Aorta (tissue), 5 donors: ENCODE measurements at regions not wholly inside any gene's neighbourhood (a gene's known extent, or its start where the extent isn't known, plus 50 kb on each side); places are given as distances from the start of the nearest gene placed in this dataset.
"Not testable (repeated sequence)": the region's sequence is repeated elsewhere in the genome, so short reads cannot be mapped to it uniquely, and the experiment has no call there.

Experiments
- ATAC-seq: fragments of 200-7000 bp; cut with Tn5 transposase; one replicate; pipeline ENCODE4 v1.9.1; 2022; ENCODE audit warnings: moderate library complexity; ENCODE audit not compliant: low FRiP score
- DNase-seq, 2 donors: peaks; one replicate each; pipeline ENCODE4 v3.0.0-alpha.2; 2020
- H3K27ac ChIP-seq, 2 donors: one replicate each; pipeline ENCODE4 v1.5.1; 2013; ENCODE audit warnings: low read length in 2 of 2, mild to moderate bottlenecking in 2 of 2, moderate library complexity in 2 of 2, control low read depth in 1 of 2, inconsistent platforms in 1 of 2, low read depth in 1 of 2
- H3K27me3 ChIP-seq, 2 donors: one replicate each; pipeline ENCODE4 v1.6.1; 2013; ENCODE audit warnings: control low read depth in 1 of 2, low read length in 1 of 2, mild to moderate bottlenecking in 1 of 2, moderate library complexity in 1 of 2; ENCODE audit not compliant: insufficient read depth in 2 of 2, control insufficient read depth in 1 of 2
- H3K36me3 ChIP-seq, 2 donors: one replicate each; pipeline ENCODE4 v1.6.1; 2013; ENCODE audit warnings: control low read depth in 1 of 2, low read length in 1 of 2, mild to moderate bottlenecking in 1 of 2; ENCODE audit not compliant: insufficient read depth in 2 of 2, control insufficient read depth in 1 of 2
- H3K4me1 ChIP-seq, 2 donors: one replicate each; pipeline ENCODE4 v1.6.1; 2013; ENCODE audit warnings: low read length in 2 of 2, control low read depth in 1 of 2, mild to moderate bottlenecking in 1 of 2, moderate library complexity in 1 of 2; ENCODE audit not compliant: insufficient read depth in 2 of 2, control insufficient read depth in 1 of 2
- H3K4me3 ChIP-seq, 2 donors: one replicate each; pipeline ENCODE4 v1.5.1; 2013; ENCODE audit warnings: low read length in 2 of 2, control low read depth in 1 of 2, mild to moderate bottlenecking in 1 of 2
- H3K9me3 ChIP-seq: one replicate; pipeline ENCODE4 v1.6.1; 2013; ENCODE audit warnings: mild to moderate bottlenecking, low read length; ENCODE audit not compliant: control insufficient read depth
- WGBS, 2 donors: extraction: QIAGEN DNeasy Blood & Tissue Kit; methylation state at CpG; one replicate each; pipeline ENCODE4 v1.1.7; 2013; 5-methylcytosine and 5-hydroxymethylcytosine counted together
- intact Hi-C, 2 donors: fragments of 100-400 bp; cut with DNase I; formaldehyde crosslinking; loops; one replicate each; pipeline versions ENCODE4 v1.14.2 to v1.15.0; 2022
- donor health status: healthy with polysubstance abuse.
- donor health status: Bipolar disorder and iron deficiency.
- donor health status: DM: no; HTN: no; CAD: no.
- donor health status: DM: no; HTN: no; CAD: no.
- donor health status: DM: yes; HTN: yes; CAD: no.

DNA sequence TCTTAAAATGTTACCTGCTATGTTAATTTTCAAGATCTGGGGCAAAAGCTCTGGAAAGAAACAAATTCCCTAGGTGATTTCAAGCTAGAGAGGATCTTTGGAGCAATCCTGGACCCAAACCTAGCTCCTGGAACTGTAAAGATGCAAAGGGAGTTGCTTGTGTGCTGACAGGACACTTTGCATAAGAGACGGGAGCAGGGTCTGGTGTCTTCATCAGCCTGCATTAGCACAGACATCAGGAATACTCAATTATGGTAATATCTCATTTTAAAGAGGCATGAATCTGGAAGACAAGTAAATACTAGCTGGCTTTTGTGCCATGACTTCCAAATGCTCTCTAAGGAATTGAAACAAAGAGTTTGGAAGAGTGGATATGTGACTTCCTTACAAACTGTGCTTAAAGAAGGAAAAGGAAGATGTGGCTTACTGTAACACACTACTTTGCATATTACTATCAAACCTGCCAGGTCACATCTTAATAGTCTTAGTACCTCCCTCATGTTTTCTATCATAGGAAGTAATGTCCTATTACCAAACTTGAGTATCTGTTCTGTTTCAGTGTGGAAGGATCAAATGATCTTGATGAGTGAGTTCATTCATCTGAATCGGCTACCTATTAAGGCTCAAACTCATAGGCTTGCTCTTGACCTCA lies 193.4 kb downstream of the ALDH8A1 start:
- Histone ChIP-seq H3K27me3 (no peaks in the 10 kb centered on the region), H3K4me1 (no peaks in the 10 kb centered on the region), H3K27ac (no peak overlapping the region), H3K9me3 (no peaks in the 10 kb centered on the region), H3K4me3 (no peak overlapping the region), H3K36me3 (no peaks in the 10 kb centered on the region)
- DNase-seq (no peak), ATAC-seq (no peak)
- intact Hi-C loops: no loop called here
- 87 to 92% methylated on average over 2 of the region's 2 CpGs for WGBS, 2 donors

DNA sequence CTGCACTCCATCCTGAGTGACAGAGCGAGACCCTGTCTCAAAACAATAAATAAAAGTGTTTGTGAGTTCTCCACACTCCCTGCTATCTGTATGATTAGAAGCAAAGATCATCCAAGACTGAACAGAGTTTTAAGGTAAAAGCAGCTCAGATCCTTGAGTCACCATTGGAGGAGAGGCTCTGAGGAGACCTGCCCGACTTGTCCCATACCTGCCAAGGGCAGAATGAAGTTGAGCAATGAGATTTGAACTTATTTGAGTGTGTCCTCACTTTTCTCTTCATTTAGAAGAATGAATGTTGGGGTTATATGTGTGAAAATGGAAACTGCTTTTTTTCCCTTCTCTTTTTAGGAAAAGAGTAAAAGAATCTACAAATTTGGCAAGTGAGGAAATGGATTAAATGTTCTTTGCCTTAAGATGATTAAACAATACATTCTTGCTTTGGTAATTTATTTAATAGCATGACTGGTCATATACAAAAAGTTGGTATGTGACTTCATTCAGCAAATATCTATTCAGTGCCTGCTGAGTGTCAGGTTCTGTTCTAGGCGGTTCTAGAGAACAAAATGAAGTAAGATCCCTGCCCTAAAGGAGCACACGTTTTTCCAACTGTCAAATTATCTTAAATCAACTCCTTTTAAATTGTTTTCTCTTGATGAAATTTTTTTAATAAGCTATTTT lies 195.7 kb downstream of the ALDH8A1 start:
- Histone ChIP-seq H3K9me3 (no peaks in the 10 kb centered on the region), H3K4me3 (no peak overlapping the region), H3K36me3 (no peaks in the 10 kb centered on the region), H3K27ac (no peak overlapping the region), H3K27me3 (no peaks in the 10 kb centered on the region), H3K4me1 (no peaks in the 10 kb centered on the region)
- DNase-seq: no peak
- intact Hi-C loops: no loop called here
- 79 to 86% methylated on average over 4 of the region's 4 CpGs for WGBS, 2 donors
- no peak for ATAC-seq

DNA sequence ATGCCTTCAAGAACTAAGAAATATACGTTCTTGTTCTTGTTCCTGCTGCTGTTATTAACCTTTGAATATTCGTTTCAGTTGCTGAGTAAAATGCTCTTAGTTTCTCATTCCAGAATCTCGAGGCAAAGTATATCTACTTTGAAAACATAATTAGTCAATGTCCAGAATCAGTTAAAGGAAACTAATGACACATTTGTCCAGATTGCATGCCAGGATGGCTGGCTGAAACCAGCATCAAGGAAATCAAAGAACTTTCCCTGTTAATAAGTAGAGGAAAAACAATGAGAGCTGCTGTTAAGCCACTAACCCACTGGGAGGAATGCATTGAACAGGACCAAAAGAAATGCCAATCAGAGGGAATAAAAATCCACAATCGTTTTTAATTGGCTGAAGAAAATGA lies 196.9 kb downstream of the ALDH8A1 start:
- intact Hi-C loops: no loop called here
- DNase-seq (no peak), ATAC-seq (no peak)
- H3K36me3 ChIP-seq: no peaks in the 10 kb centered on the region
- no peaks in the 10 kb centered on the region for H3K9me3 ChIP-seq
- H3K27me3 ChIP-seq: no peaks in the 10 kb centered on the region
- no peaks in the 10 kb centered on the region for H3K4me1 ChIP-seq
- no peak overlapping the region for H3K27ac ChIP-seq
- 5 to 13% methylated on average over 4 of the region's 4 CpGs for WGBS, 2 donors
- H3K4me3 ChIP-seq: no peak overlapping the region

DNA sequence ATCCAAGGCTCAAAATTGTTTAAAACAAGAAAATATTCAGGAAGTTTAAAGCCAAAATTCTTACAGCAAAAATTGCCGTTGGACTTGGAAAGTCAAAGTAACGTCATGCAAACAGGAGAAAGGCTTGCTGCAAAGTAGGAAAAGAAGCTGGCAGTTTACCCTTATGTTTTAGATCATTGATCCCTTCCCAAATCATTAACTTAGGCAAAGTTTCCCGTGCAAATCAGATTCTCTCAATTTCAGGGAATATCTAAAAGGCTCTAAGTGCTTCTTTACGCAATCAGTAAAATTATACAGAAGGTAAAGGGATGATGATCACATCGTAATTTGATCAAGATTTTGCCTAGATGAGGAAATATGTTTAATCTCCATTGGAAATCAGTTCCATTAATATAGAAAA lies 197.5 kb downstream of the ALDH8A1 start:
- Histone ChIP-seq H3K4me1 (no peaks in the 10 kb centered on the region), H3K36me3 (no peaks in the 10 kb centered on the region), H3K9me3 (no peaks in the 10 kb centered on the region), H3K27me3 (no peaks in the 10 kb centered on the region), H3K27ac (no peak overlapping the region), H3K4me3 (no peak overlapping the region)
- DNase-seq: no peak
- no peak for ATAC-seq
- 55 to 58% methylated on average over 5 of the region's 5 CpGs for WGBS, 2 donors
- intact Hi-C loops: no loop called here

DNA sequence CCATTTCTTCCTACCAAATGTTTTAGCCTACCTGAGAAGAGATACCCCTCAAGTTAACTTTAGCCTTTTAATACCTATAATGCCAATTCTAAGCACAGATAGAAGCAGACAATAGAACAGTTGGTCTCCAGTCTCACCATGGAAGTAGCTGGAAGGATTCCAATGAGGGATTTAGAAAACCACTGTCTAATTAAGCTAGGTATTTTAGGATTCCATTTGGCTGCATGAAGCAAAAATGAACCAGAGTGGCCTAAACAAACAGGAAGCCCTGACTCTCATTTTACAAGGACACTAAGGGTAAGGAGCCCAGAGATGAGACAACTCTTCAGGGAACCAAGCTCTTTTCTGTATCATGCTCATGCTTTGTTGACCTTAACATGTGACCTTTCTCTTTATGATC lies 199.2 kb downstream of the ALDH8A1 start:
- no peaks in the 10 kb centered on the region for H3K9me3 ChIP-seq

DNA sequence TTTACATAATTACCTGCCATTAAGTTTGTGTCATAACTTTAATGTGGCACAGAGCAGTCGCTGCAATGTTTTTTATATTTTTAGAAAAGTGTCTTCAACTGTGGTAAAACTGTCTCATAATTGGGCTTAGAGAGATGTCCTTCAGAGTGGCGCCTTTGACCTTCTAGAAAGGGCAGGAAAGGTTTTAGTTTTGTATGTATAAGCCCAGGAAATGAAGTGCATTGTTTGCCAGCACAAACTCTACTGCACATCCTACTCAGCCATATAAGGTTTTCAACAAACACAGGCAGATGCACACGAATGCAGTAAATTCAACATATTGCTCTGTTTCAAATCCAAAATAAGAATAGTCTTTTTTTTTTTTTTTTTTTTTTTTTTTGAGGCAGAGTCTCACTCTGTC lies 201.4 kb downstream of the ALDH8A1 start:
- Histone ChIP-seq H3K4me1 (no peaks in the 10 kb centered on the region), H3K36me3 (no peaks in the 10 kb centered on the region), H3K27me3 (no peaks in the 10 kb centered on the region), H3K4me3 (no peak overlapping the region), H3K9me3 (no peaks in the 10 kb centered on the region), H3K27ac (no peak overlapping the region)
- ATAC-seq: no peak
- DNase-seq: no peak
- intact Hi-C loops: no loop called here
- 91 to 94% methylated on average over 3 of the region's 3 CpGs for WGBS, 2 donors

More for the DNA sequence above, 199.2 kb downstream of the ALDH8A1 start:
- H3K27ac ChIP-seq: no peak overlapping the region
- ATAC-seq (no peak), DNase-seq (no peak)
- no peak overlapping the region for H3K4me3 ChIP-seq
- no peaks in the 10 kb centered on the region for H3K36me3 ChIP-seq
- no peaks in the 10 kb centered on the region for H3K27me3 ChIP-seq
- no peaks in the 10 kb centered on the region for H3K4me1 ChIP-seq
- intact Hi-C loops: no loop called here

DNA sequence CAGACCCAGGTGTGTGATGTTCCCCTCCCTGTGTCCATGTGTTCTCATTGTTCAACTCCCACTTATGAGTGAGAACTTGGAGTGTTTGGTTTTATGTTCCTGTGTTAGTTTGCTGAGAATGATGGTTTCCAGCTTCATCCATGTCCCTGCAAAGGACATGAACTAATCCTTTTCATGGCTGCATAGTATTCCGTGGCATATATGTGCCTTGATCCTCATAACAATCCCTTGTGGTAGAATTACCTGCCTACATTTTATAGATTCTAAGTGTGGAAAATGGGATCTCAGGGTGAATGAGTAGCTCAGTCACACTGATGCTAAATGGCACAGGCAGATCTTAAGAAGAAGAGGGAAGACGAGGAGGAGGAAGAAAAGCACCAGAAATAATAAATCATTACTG lies 202.7 kb downstream of the ALDH8A1 start:
- intact Hi-C loops, H3K27me3 ChIP-seq, H3K9me3 ChIP-seq, H3K4me3 ChIP-seq, H3K36me3 ChIP-seq, DNase-seq, H3K4me1 ChIP-seq, H3K27ac ChIP-seq, ATAC-seq: not testable (repeated sequence)
- 89 to 96% methylated on average over 2 of the region's 2 CpGs for WGBS, 2 donors

DNA sequence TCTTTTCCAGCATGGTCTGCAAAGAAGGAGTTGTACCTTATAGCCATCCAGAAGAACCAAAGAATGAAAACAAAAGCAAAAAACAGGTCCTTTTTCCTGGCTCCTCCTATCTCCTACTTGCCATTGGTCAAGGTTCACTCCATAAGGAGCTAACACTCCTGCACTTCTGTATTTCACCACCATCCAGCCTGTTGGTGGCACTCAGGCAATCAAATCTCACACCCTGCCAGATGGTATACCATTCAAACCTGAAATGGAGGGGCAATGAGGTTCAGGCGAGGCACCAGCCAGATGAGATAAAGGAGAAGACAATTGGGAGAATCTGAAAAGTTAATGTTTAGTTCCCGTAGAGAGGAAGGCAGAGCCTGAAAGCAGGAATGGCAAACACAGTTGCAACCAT lies 203.8 kb downstream of the ALDH8A1 start:
- Histone ChIP-seq H3K27ac (no peak overlapping the region), H3K36me3 (no peaks in the 10 kb centered on the region), H3K27me3 (no peaks in the 10 kb centered on the region), H3K9me3 (no peaks in the 10 kb centered on the region), H3K4me1 (no peaks in the 10 kb centered on the region), H3K4me3 (no peak overlapping the region)
- DNase-seq: no peak
- WGBS, 2 donors: 90 to 93% methylated on average over 2 of the region's 2 CpGs
- intact Hi-C loops: no loop called here
- ATAC-seq: no peak

DNA sequence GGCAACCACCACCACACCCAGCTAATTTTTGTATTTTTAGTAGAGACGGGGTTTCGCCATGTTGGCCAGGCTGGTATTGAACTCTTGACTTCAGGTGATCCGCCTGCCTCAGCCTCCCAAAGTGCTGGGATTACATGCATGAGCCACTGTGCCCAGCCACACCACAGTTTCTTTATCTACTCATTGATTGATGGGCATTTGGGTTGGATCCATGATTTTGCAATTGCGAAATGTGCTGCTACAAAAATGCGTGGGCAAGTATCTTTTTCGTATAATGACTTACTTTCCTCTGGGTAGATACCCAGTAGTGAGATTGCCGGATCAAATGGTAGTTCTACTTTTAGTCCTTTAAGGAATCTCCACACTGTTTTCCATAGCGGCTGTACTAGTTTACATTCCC lies 204.7 kb downstream of the ALDH8A1 start:
- H3K27me3 ChIP-seq, H3K27ac ChIP-seq, H3K36me3 ChIP-seq, H3K4me3 ChIP-seq, intact Hi-C loops, DNase-seq, H3K9me3 ChIP-seq, ATAC-seq, H3K4me1 ChIP-seq: not testable (repeated sequence)
- 88 to 89% methylated on average over 8 of the region's 8 CpGs for WGBS, 2 donors
